PC-9 (cell line): ENCODE measurements at regions not wholly inside any gene's neighbourhood (a gene's known extent, or its start where the extent isn't known, plus 50 kb on each side); places are given as distances from the start of the nearest gene placed in this dataset.

Source experiments
- EZH2 ChIP-seq: fragments of 200-600 bp; sonication (generic); IDR thresholded peaks from 2 replicates; pipeline ENCODE4 v1.8.0; 2017; ENCODE audit warnings: antibody characterized with exemption, low read depth
- TF ChIP-seq, protein P1 (sequence below): fragments of 200-600 bp; sonication (generic); conservative IDR thresholded peaks from 2 replicates; pipeline ENCODE4 v1.6.1; 2017; ENCODE audit warnings: mixed run types, antibody characterized with exemption, mild to moderate bottlenecking, moderate library complexity

- TF ChIP-seq, protein P1, sequence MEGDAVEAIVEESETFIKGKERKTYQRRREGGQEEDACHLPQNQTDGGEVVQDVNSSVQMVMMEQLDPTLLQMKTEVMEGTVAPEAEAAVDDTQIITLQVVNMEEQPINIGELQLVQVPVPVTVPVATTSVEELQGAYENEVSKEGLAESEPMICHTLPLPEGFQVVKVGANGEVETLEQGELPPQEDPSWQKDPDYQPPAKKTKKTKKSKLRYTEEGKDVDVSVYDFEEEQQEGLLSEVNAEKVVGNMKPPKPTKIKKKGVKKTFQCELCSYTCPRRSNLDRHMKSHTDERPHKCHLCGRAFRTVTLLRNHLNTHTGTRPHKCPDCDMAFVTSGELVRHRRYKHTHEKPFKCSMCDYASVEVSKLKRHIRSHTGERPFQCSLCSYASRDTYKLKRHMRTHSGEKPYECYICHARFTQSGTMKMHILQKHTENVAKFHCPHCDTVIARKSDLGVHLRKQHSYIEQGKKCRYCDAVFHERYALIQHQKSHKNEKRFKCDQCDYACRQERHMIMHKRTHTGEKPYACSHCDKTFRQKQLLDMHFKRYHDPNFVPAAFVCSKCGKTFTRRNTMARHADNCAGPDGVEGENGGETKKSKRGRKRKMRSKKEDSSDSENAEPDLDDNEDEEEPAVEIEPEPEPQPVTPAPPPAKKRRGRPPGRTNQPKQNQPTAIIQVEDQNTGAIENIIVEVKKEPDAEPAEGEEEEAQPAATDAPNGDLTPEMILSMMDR = no peak
- no peak for TF ChIP-seq EZH2
These were observed 141.2 kb upstream of the SLCO3A1 start for GRCh38 chr15:91712286-91712685.
